ENCODE measurements at regions not wholly inside any gene's neighbourhood (a gene's known extent, or its start where the extent isn't known, plus 50 kb on each side); places are given as distances from the start of the nearest gene placed in this dataset.

DNA sequence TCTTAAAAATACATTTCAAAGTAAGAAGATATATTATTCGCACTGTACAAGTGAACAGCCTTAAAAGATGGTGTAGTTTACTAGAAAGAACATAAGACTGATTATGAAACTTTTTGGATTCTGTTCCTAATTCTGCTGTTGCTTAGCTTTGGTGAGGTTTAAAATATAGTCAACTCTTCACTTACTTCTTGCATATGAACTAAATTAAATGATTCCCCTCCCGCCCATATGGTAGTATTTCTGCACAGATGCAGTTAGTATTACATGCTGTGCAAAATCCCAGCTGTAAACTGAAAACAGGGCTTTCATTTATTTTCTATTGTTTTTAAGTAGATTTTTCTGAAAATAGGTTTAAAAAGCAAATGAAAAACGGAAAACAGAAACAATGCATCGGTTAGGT lies 345.4 kb upstream of the NCAM2 start:
- WGBS, 2 experiments (ENCODE audit: low coverage in 1 of 2, low lambda C conversion rate in 2 of 2, missing lambda C conversion rate in 2 of 2) = 6 to 10% methylated on average over 4 of the region's 4 CpGs
- in situ Hi-C loops (cut with MboI) = no loop called here
- H3K36me3 ChIP-seq (ENCODE audit: low read depth) = no peaks in the 10 kb centered on the region
- H3K27me3 ChIP-seq (replicated peaks; ENCODE audit: insufficient read depth) = no peaks in the 10 kb centered on the region
- no peak overlapping the region for H3K4me3 ChIP-seq
- no peak overlapping the region for H2AFZ ChIP-seq
- TF ChIP-seq EZH2 (IDR thresholded peaks at IDR 0.05; ENCODE audit: insufficient read depth, poor library complexity, severe bottlenecking) (no peak), EZH2phosphoT487 (IDR thresholded peaks at IDR 0.05; ENCODE audit: insufficient read depth, low read depth) (no peak)
- H3K9me3 ChIP-seq (ENCODE audit: low read depth) = no peaks in the 10 kb centered on the region
- no peak for DNase-seq
- no peak overlapping the region for H3K27ac ChIP-seq
- H3K79me2 ChIP-seq (ENCODE audit: insufficient read depth) = no peaks in the 10 kb centered on the region
- H3K4me1 ChIP-seq (ENCODE audit: insufficient read depth) = no peaks in the 10 kb centered on the region
- H3K4me2 ChIP-seq (ENCODE audit: unreplicated experiment) = no peak overlapping the region
- no peaks in the 10 kb centered on the region for H3F3A ChIP-seq (ENCODE audit: insufficient read depth)
- H4K20me1 ChIP-seq (ENCODE audit: insufficient read depth) = no peaks in the 10 kb centered on the region
- no peaks in the 10 kb centered on the region for H3K9me2 ChIP-seq (ENCODE audit: insufficient read depth)
- no peak overlapping the region for H3K9ac ChIP-seq

- DNase-seq = no peak
- Histone ChIP-seq H3K9me3 (ENCODE audit: low read depth) (no peaks in the 10 kb centered on the region), H3K36me3 (ENCODE audit: low read depth) (no peaks in the 10 kb centered on the region), H3K4me1 (ENCODE audit: insufficient read depth) (no peaks in the 10 kb centered on the region), H3F3A (ENCODE audit: insufficient read depth) (no peaks in the 10 kb centered on the region), H2AFZ (no peak overlapping the region), H3K4me3 (no peak overlapping the region), H3K27ac (no peak overlapping the region), H4K20me1 (ENCODE audit: insufficient read depth) (no peaks in the 10 kb centered on the region), H3K27me3 (replicated peaks; ENCODE audit: insufficient read depth) (no peaks in the 10 kb centered on the region), H3K4me2 (ENCODE audit: unreplicated experiment) (no peak overlapping the region), H3K9me2 (ENCODE audit: insufficient read depth) (no peaks in the 10 kb centered on the region), H3K79me2 (ENCODE audit: insufficient read depth) (no peaks in the 10 kb centered on the region), H3K9ac (no peak overlapping the region)
- TF ChIP-seq EZH2 (IDR thresholded peaks at IDR 0.05; ENCODE audit: insufficient read depth, poor library complexity, severe bottlenecking) (no peak), EZH2phosphoT487 (IDR thresholded peaks at IDR 0.05; ENCODE audit: insufficient read depth, low read depth) (no peak)
- in situ Hi-C loops (cut with MboI) = no loop called here
- 24 to 25% methylated on average over 4 of the region's 4 CpGs for WGBS, 2 experiments (ENCODE audit: low coverage in 1 of 2, low lambda C conversion rate in 2 of 2, missing lambda C conversion rate in 2 of 2)
Observed at GRCh38 chr21:20661246-20661645, 337.0 kb upstream of the NCAM2 start.

GRCh38 chr21:20661745-20662422 lies 336.3 kb upstream of the NCAM2 start:
- Histone ChIP-seq H3K4me3 (no peak overlapping the region), H3K4me1 (ENCODE audit: insufficient read depth) (no peaks in the 10 kb centered on the region), H4K20me1 (ENCODE audit: insufficient read depth) (no peaks in the 10 kb centered on the region), H3K27me3 (replicated peaks; ENCODE audit: insufficient read depth) (no peaks in the 10 kb centered on the region), H3K9me2 (ENCODE audit: insufficient read depth) (no peaks in the 10 kb centered on the region), H3K9ac (no peak overlapping the region), H3F3A (ENCODE audit: insufficient read depth) (no peaks in the 10 kb centered on the region), H2AFZ (no peak overlapping the region), H3K4me2 (ENCODE audit: unreplicated experiment) (no peak overlapping the region), H3K36me3 (ENCODE audit: low read depth) (no peaks in the 10 kb centered on the region), H3K79me2 (ENCODE audit: insufficient read depth) (no peaks in the 10 kb centered on the region), H3K27ac (no peak overlapping the region), H3K9me3 (ENCODE audit: low read depth) (no peaks in the 10 kb centered on the region)
- TF ChIP-seq EZH2phosphoT487 (IDR thresholded peaks at IDR 0.05; ENCODE audit: insufficient read depth, low read depth) (no peak), EZH2 (IDR thresholded peaks at IDR 0.05; ENCODE audit: insufficient read depth, poor library complexity, severe bottlenecking) (no peak)
- in situ Hi-C loops (cut with MboI) = no loop called here
- no peak for DNase-seq

GRCh38 chr21:20662514-20662913 lies 335.7 kb upstream of the NCAM2 start:
- no peaks in the 10 kb centered on the region for H3K27me3 ChIP-seq (replicated peaks; ENCODE audit: insufficient read depth)
- no peaks in the 10 kb centered on the region for H3K9me2 ChIP-seq (ENCODE audit: insufficient read depth)
- no peaks in the 10 kb centered on the region for H3K4me1 ChIP-seq (ENCODE audit: insufficient read depth)
- H4K20me1 ChIP-seq (ENCODE audit: insufficient read depth) = no peaks in the 10 kb centered on the region
- no peak overlapping the region for H2AFZ ChIP-seq
- H3F3A ChIP-seq (ENCODE audit: insufficient read depth) = no peaks in the 10 kb centered on the region
- TF ChIP-seq EZH2phosphoT487 (IDR thresholded peaks at IDR 0.05; ENCODE audit: insufficient read depth, low read depth) = no peak
- TF ChIP-seq EZH2 (IDR thresholded peaks at IDR 0.05; ENCODE audit: insufficient read depth, poor library complexity, severe bottlenecking) = no peak
- H3K36me3 ChIP-seq (ENCODE audit: low read depth) = no peaks in the 10 kb centered on the region
- no peak for DNase-seq
- H3K9ac ChIP-seq = no peak overlapping the region
- H3K9me3 ChIP-seq (ENCODE audit: low read depth) = no peaks in the 10 kb centered on the region
- no peak overlapping the region for H3K27ac ChIP-seq
- no peak overlapping the region for H3K4me2 ChIP-seq (ENCODE audit: unreplicated experiment)
- in situ Hi-C loops (cut with MboI) = no loop called here
- no peak overlapping the region for H3K4me3 ChIP-seq
- WGBS, 2 experiments (ENCODE audit: low coverage in 1 of 2, low lambda C conversion rate in 2 of 2, missing lambda C conversion rate in 2 of 2) = 3 to 10% methylated on average over 2 of the region's 2 CpGs
- no peaks in the 10 kb centered on the region for H3K79me2 ChIP-seq (ENCODE audit: insufficient read depth)

DNA sequence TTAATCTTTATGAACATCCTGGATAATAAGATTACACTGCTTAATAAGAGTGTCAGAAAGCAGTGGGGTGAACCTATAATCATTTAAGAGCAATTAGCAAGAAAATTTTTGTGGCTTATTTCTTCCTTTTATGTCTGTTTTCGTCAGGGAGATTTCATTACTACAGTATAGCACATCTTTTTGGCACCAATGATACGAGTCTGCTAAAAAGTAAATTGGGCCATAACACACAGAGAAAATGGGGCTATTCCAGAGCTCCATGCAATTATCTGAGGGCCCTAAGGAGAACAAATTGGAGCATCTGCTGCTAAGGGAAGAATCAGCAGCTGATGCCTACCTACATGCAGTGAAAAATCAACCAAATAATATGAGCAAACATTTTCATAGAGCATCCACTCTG lies 330.3 kb upstream of the NCAM2 start:
- WGBS, 2 experiments (ENCODE audit: low coverage in 1 of 2, low lambda C conversion rate in 2 of 2, missing lambda C conversion rate in 2 of 2) = 0 to 2% methylated on average over 2 of the region's 2 CpGs
- TF ChIP-seq EZH2 (IDR thresholded peaks at IDR 0.05; ENCODE audit: insufficient read depth, poor library complexity, severe bottlenecking) = no peak
- no peak for TF ChIP-seq EZH2phosphoT487 (IDR thresholded peaks at IDR 0.05; ENCODE audit: insufficient read depth, low read depth)
- Histone ChIP-seq H3K36me3 (ENCODE audit: low read depth) (no peaks in the 10 kb centered on the region), H3K4me3 (no peak overlapping the region), H3K79me2 (ENCODE audit: insufficient read depth) (no peaks in the 10 kb centered on the region), H3K9me2 (ENCODE audit: insufficient read depth) (no peaks in the 10 kb centered on the region), H3K27me3 (replicated peaks; ENCODE audit: insufficient read depth) (no peaks in the 10 kb centered on the region), H3K4me1 (ENCODE audit: insufficient read depth) (no peaks in the 10 kb centered on the region), H4K20me1 (ENCODE audit: insufficient read depth) (no peaks in the 10 kb centered on the region), H3K9ac (no peak overlapping the region), H2AFZ (no peak overlapping the region), H3K4me2 (ENCODE audit: unreplicated experiment) (no peak overlapping the region), H3K9me3 (ENCODE audit: low read depth) (no peaks in the 10 kb centered on the region), H3F3A (ENCODE audit: insufficient read depth) (no peaks in the 10 kb centered on the region), H3K27ac (no peak overlapping the region)
- no peak for DNase-seq
- in situ Hi-C loops (cut with MboI) = no loop called here
